C4-2B (cell line): ENCODE measurements at regions not wholly inside any gene's neighbourhood (a gene's known extent, or its start where the extent isn't known, plus 50 kb on each side); places are given as distances from the start of the nearest gene placed in this dataset.

Experiments
- CTCF ChIP-seq: fragments of 450-650 bp; conservative IDR thresholded peaks from 2 replicates; pipeline ENCODE4 v1.5.1; 2017; ENCODE audit warnings: mild to moderate bottlenecking
- ZFX ChIP-seq: fragments of 450-650 bp; IDR thresholded peaks from 2 replicates; pipeline ENCODE4 v1.6.1; 2017

DNA sequence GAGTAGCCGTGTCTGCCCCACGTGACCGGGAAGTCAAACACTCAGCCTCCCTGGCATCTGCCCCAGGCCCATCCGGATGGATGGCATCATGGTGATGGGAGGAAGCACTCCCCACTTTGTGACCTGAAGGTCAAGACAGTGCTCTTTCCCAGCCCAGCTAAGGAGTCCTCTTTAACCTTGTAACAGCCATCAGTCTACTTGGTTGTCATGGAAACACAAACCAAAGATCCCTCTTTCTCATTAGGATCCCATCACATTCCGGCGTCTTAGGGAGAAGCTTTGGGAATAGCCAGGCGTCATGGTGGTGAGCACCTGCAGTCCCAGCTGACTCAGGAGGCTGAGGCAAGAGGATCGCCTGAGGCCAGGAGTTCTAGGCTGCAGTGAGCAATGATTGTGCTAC lies 90.9 kb upstream of the FOXC1 start:
- TF ChIP-seq CTCF = no peak
- TF ChIP-seq ZFX = no peak
